HEK293 (cell line): ENCODE measurements at regions not wholly inside any gene's neighbourhood (a gene's known extent, or its start where the extent isn't known, plus 50 kb on each side); places are given as distances from the start of the nearest gene placed in this dataset.
"Not testable (repeated sequence)": the region's sequence is repeated elsewhere in the genome, so short reads cannot be mapped to it uniquely, and the experiment has no call there.

Experiments used
- CTCF ChIA-PET: fragments of 350-600 bp; formaldehyde crosslinking; extraction: SDS; loops from one replicate; lab custom pipeline; 2021; ENCODE audit warnings: antibody characterized with exemption; lab: Yijun Ruan, JAX
- POLR2A ChIA-PET: fragments of 300-600 bp; formaldehyde crosslinking; extraction: SDS; loops from one replicate; lab custom pipeline; 2020; ENCODE audit warnings: antibody characterized with exemption, inconsistent platforms; lab: Yijun Ruan, JAX
- H3K27ac ChIP-seq: fragments of 200-500 bp; sonication (Bioruptor generic); 2 replicates; pipeline ENCODE4 v1.5.1; 2014; ENCODE audit warnings: low read depth, low read length, control low read depth, inconsistent platforms; ENCODE audit errors: extremely low read depth
- H3K36me3 ChIP-seq, 2 experiments: fragments of 200-500 bp in 1 of 2; sonication (Bioruptor generic) in 1 of 2; 1 replicate in 1 of 2; 2 replicates in 1 of 2; pipeline ENCODE4 v1.5.1; 2014 to 2017; ENCODE audit warnings: inconsistent platforms in 2 of 2, low read length in 2 of 2; ENCODE audit not compliant: control insufficient read depth in 2 of 2, insufficient read depth in 1 of 2
- H3K4me1 ChIP-seq: fragments of 200-500 bp; sonication (Bioruptor generic); 2 replicates; pipeline ENCODE4 v1.5.1; 2014; ENCODE audit warnings: mild to moderate bottlenecking, low read length, inconsistent platforms; ENCODE audit not compliant: control insufficient read depth, insufficient read depth
- H3K4me3 ChIP-seq: 2 replicates; pipeline ENCODE4 v1.5.1; 2011; ENCODE audit warnings: low read depth, mild to moderate bottlenecking, control low read depth, low read length, moderate library complexity
- H3K9me3 ChIP-seq: fragments of 200-500 bp; sonication (Bioruptor generic); 2 replicates; pipeline ENCODE4 v1.5.1; 2014; ENCODE audit warnings: low read depth, low read length, inconsistent platforms; ENCODE audit not compliant: control insufficient read depth, insufficient read depth
- ZNF292 ChIP-seq: fragments of 450-650 bp; formaldehyde crosslinking; IDR thresholded peaks from 2 replicates; pipeline ENCODE4 v1.5.1; 2016; ENCODE audit warnings: low read depth, missing biosample characterization, missing genetic modification characterization, borderline replicate concordance
- ZNF654 ChIP-seq: fragments of 450-650 bp; formaldehyde crosslinking; IDR thresholded peaks from 2 replicates; pipeline ENCODE4 v1.5.1; 2016; ENCODE audit warnings: low read depth, missing biosample characterization, missing genetic modification characterization

DNA sequence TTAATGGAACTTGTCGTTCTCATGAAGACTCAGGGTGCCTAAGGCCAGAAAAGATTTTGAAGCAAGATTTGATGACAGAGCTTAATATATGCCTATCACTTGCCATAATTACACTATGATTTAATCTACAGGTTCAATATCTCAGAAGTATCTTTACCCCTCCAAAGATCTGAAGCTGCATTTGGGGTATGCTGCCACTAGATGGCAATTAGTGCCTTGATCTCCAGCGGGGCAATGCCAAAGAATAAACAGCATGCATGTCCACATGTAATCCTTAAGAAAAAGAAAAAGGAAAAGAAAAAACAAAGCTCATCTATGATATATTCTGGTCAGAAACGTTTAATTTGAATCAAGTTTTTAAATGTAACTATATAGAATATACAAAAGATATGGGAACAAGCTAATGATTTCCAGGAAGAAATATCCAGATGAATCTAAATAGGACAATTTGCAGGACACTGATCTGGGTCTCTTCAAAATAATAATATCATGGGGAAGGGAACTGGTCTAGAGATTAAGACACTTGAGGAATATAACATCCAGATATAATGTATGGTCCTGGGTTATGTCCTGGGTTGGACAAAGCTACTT, 55.0 kb upstream of the SOX14 start:
- CTCF ChIA-PET, result interaction anchor here (0.6 to 2.3 kb wide), 14 partner anchors 14 to 675 kb away, joined by 3 to 9 read pairs (median 4); no protein-coding TSS in a partner anchor

DNA sequence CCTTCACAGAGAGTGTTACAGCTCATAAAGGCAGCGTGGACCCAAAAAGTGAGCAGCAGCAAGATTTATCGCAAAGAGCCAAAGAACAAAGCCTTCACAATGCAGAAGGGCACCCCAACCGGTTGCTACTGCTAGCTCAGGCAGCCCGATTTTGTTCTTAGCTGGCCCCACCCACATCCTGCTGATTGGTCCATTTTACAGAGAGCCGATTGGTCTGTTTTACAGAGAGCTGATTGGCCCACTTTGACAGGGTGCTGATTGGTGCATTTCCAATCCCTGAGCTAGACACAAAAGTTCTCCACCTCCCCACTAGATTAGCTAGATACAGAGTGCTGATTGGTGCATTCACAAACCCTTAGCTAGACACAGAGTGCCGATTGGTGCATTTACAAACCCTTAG, 50.1 kb upstream of the SOX14 start:
- CTCF ChIA-PET, H3K4me1 ChIP-seq, H3K9me3 ChIP-seq, H3K36me3 ChIP-seq, H3K4me3 ChIP-seq, POLR2A ChIA-PET, H3K27ac ChIP-seq: not testable (repeated sequence)

More for the DNA sequence above, 55.0 kb upstream of the SOX14 start:
- POLR2A ChIA-PET, result no interaction called here
- Histone ChIP-seq H3K9me3 (no peaks in the 10 kb centered on the region), H3K27ac (no peak overlapping the region), H3K4me1 (no peaks in the 10 kb centered on the region), H3K4me3 (no peak overlapping the region), H3K36me3 (no peaks in the 10 kb centered on the region)
- TF ChIP-seq ZNF292 (tag by site-specific recombination), result no peak
- TF ChIP-seq ZNF654, result peak; percentile 15; the same call in 1 of the 2 replicates
